Adrenal gland (tissue), 5 donors: ENCODE measurements at regions not wholly inside any gene's neighbourhood (a gene's known extent, or its start where the extent isn't known, plus 50 kb on each side); places are given as distances from the start of the nearest gene placed in this dataset.
"Not testable (repeated sequence)": the region's sequence is repeated elsewhere in the genome, so short reads cannot be mapped to it uniquely, and the experiment has no call there.

Source experiments
- CTCF ChIP-seq, 6 experiments: fragments of 450-650 bp in 4 of 6; fragments of 200-600 bp in 2 of 6; sonication (generic) in 1 of 6; IDR thresholded peaks; 1 replicate in 5 of 6; 2 replicates in 1 of 6; pipeline versions ENCODE4 v1.5.1 to v1.8.0; 2016 to 2021; ENCODE audit warnings: antibody characterized with exemption in 6 of 6, mild to moderate bottlenecking in 2 of 6, moderate library complexity in 1 of 6
- POLR2A ChIP-seq, 2 donors: fragments of 450-650 bp; IDR thresholded peaks; one replicate each; pipeline ENCODE4 v1.6.1; 2017; ENCODE audit warnings: antibody characterized with exemption in 2 of 2, mild to moderate bottlenecking in 2 of 2, moderate library complexity in 1 of 2
- donor health status: DM: no; HTN: no; CAD: no.

- TF ChIP-seq CTCF, POLR2A (IDR thresholded peaks at IDR 0.05): not testable (repeated sequence)
Observed at GRCh38 chr2:221724117-221724516, 152.0 kb upstream of the EPHA4 start.
